KOPT-K1 (cell line): ENCODE measurements at regions not wholly inside any gene's neighbourhood (a gene's known extent, or its start where the extent isn't known, plus 50 kb on each side); places are given as distances from the start of the nearest gene placed in this dataset.

Experiments used
- H3K27ac ChIP-seq: fragments of 200-600 bp; sonication (generic); 2 replicates; pipeline ENCODE4 v1.5.1; 2016; ENCODE audit warnings: antibody characterized with exemption, mild to moderate bottlenecking, low read depth, low read length; ENCODE audit not compliant: poor library complexity, severe bottlenecking
- H3K36me3 ChIP-seq: fragments of 200-600 bp; sonication (generic); 2 replicates; pipeline ENCODE4 v1.5.1; 2017; ENCODE audit warnings: antibody characterized with exemption, mild to moderate bottlenecking, low read length, moderate library complexity; ENCODE audit not compliant: insufficient read depth
- H3K9me3 ChIP-seq: fragments of 200-600 bp; sonication (generic); 2 replicates; pipeline ENCODE4 v1.5.1; 2017; ENCODE audit warnings: antibody characterized with exemption, low read length, mild to moderate bottlenecking; ENCODE audit not compliant: insufficient read depth, poor library complexity, severe bottlenecking

DNA sequence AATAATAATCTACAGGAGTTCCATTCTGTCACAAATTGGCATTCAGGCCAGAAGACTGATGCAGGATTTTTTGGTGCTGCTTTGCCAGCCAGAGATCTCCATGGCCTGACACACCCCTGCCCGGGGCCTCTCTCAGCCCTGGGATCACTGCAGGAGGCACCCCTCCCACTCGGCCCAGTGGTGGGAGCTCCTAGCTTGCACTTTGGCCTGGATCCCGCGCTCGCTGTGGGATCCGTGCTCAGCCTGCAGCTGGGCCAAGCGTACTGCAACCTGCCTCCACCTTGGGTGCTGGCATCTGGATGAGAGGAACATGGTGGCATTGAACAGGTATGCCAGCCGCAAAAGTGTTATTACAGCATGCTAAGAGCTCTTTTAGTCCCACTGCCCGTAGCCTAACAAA is 656.7 kb upstream of the CCDC54 start:
- peaks cover 15% of the 10 kb centered on the region for H3K9me3 ChIP-seq
- no peaks in the 10 kb centered on the region for H3K36me3 ChIP-seq
- no peak overlapping the region for H3K27ac ChIP-seq

- H3K27ac ChIP-seq, result no peak overlapping the region
- H3K9me3 ChIP-seq, result peaks cover 8% of the 10 kb centered on the region
- no peaks in the 10 kb centered on the region for H3K36me3 ChIP-seq
Observed at GRCh38 chr3:106725566-106725965, 651.7 kb upstream of the CCDC54 start.

DNA sequence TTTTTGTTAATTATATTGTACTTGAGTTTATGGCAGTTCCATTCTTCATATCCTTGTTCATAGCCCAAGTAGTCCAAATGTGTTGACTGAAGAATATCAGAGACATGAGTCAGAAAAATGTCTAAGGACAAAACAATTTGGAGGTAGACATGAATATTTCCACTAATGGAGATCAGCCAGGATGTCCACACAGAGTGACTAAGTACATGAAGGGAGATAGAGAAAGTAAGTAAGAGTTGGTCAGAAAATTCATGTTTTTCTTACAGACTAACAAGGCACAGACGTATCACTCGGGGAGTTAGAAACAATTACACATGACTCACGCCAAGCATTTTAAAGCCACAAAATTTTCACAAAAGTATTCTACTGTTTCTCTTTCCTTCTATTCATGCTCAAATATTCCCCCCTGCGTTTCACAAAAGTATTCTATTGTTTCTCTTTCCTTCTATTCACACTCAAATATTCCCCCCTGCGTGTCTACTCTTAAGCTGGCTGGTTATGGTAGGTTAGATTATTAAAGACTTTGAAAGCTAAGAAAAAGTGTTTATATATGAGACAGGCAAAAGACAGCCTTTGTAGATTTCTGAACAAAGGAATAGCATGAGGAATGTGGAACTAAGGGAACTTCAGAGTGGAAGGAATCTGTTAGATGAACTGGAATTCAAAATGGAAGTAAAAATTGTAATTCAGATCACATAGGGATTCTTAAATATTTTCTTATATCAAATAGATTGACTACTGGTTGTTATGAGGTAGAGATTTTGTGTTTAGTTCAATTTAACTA is 648.7 kb upstream of the CCDC54 start:
- Histone ChIP-seq H3K36me3 (no peaks in the 10 kb centered on the region), H3K9me3 (no peaks in the 10 kb centered on the region), H3K27ac (no peak overlapping the region)

GRCh38 chr3:106729481-106729880 is 647.8 kb upstream of the CCDC54 start:
- no peaks in the 10 kb centered on the region for H3K36me3 ChIP-seq
- no peaks in the 10 kb centered on the region for H3K9me3 ChIP-seq
- H3K27ac ChIP-seq, result no peak overlapping the region

DNA sequence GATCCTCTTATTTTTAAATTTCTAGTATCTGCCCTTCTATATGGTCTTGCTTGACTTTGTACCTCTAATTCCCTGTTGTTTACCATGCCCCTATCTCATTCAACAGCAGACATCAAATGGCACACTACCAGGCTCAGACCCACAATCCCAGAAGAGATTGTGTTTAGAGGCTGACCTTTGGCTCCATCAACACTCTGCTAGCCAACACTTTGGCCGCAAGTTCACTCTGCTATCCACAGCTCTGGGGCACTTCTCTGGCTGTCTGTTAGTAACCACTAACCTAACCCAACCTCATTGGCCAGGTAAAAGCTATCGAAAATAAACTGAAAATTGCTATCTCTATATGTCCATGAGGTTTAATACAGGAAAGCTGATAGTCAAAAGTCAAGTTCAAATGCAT is 646.0 kb upstream of the CCDC54 start:
- no peak overlapping the region for H3K27ac ChIP-seq
- H3K36me3 ChIP-seq, result no peaks in the 10 kb centered on the region

DNA sequence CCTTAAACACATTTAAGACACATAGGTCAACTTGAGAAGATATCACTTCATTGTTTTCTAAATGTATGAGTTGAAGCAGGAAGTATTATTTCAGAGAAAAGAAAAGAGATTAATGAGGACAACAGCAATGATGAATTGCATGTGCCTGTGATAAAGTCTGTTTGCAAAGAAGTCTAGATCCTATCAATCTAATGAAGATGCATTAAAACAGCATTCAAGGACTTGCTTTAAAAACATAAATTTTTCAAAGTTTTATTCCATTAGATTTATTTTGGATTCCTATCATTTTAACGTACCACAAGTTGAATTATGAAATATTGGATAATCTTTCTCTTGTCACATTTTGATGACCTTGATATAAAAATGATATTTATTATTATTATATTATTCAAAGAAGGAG is 642.5 kb upstream of the CCDC54 start:
- no peaks in the 10 kb centered on the region for H3K36me3 ChIP-seq
- no peak overlapping the region for H3K27ac ChIP-seq
- H3K9me3 ChIP-seq, result peaks cover 6% of the 10 kb centered on the region

More for the DNA sequence above, 646.0 kb upstream of the CCDC54 start:
- H3K9me3 ChIP-seq, result peaks cover under 1% of the 10 kb centered on the region

GRCh38 chr3:106737265-106737664 is 640.0 kb upstream of the CCDC54 start:
- Histone ChIP-seq H3K9me3 (peaks cover 6% of the 10 kb centered on the region), H3K27ac (no peak overlapping the region), H3K36me3 (no peaks in the 10 kb centered on the region)

- H3K27ac ChIP-seq, result no peak overlapping the region
Observed at GRCh38 chr3:106740116-106740515, 637.1 kb upstream of the CCDC54 start.

GRCh38 chr3:106745344-106746168 is 631.7 kb upstream of the CCDC54 start:
- no peaks in the 10 kb centered on the region for H3K9me3 ChIP-seq
- no peaks in the 10 kb centered on the region for H3K36me3 ChIP-seq
- H3K27ac ChIP-seq, result no peak overlapping the region

More at GRCh38 chr3:106740116-106740515, 637.1 kb upstream of the CCDC54 start:
- H3K36me3 ChIP-seq, result no peaks in the 10 kb centered on the region
- peaks cover 6% of the 10 kb centered on the region for H3K9me3 ChIP-seq

- H3K9me3 ChIP-seq, result no peaks in the 10 kb centered on the region
- H3K36me3 ChIP-seq, result no peaks in the 10 kb centered on the region
- no peak overlapping the region for H3K27ac ChIP-seq
Observed at GRCh38 chr3:106746286-106746685, 631.0 kb upstream of the CCDC54 start.

- Histone ChIP-seq H3K9me3 (no peaks in the 10 kb centered on the region), H3K27ac (no peak overlapping the region), H3K36me3 (no peaks in the 10 kb centered on the region)
Observed at GRCh38 chr3:106748472-106749262, 628.6 kb upstream of the CCDC54 start.

GRCh38 chr3:106750092-106750491 is 627.1 kb upstream of the CCDC54 start:
- Histone ChIP-seq H3K27ac (no peak overlapping the region), H3K9me3 (peaks cover 13% of the 10 kb centered on the region), H3K36me3 (no peaks in the 10 kb centered on the region)

GRCh38 chr3:106755336-106755735 is 621.9 kb upstream of the CCDC54 start:
- H3K9me3 ChIP-seq, result peaks cover 21% of the 10 kb centered on the region

DNA sequence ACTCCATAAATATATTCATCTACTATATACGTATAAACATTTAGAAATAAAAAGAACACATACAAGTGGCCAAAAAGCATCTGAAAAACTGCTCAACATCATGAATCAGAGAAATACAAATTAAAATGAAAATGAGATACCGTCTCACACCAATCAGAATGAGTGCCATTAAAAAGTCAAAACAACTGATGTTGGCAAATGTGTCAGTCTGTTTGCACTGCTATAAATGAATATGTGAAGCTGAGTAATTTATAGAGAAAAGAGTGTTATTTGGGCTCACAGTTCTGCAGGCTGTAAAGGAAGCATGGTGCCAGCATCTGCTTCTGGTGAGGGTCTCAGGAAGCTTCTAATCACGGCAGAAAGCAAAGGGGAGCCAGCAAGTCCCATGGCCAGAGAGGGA is 620.3 kb upstream of the CCDC54 start:
- Histone ChIP-seq H3K36me3 (no peaks in the 10 kb centered on the region), H3K27ac (no peak overlapping the region)

More at GRCh38 chr3:106755336-106755735, 621.9 kb upstream of the CCDC54 start:
- no peaks in the 10 kb centered on the region for H3K36me3 ChIP-seq
- no peak overlapping the region for H3K27ac ChIP-seq

GRCh38 chr3:106758459-106758858 is 618.8 kb upstream of the CCDC54 start:
- H3K9me3 ChIP-seq, result peaks cover 21% of the 10 kb centered on the region
- no peak overlapping the region for H3K27ac ChIP-seq
- no peaks in the 10 kb centered on the region for H3K36me3 ChIP-seq

More for the DNA sequence above, 620.3 kb upstream of the CCDC54 start:
- peaks cover 21% of the 10 kb centered on the region for H3K9me3 ChIP-seq
